ENCODE measurements at regions not wholly inside any gene's neighbourhood (a gene's known extent, or its start where the extent isn't known, plus 50 kb on each side); places are given as distances from the start of the nearest gene placed in this dataset.

- no peak for TF ChIP-seq CTCF (conservative IDR thresholded peaks at IDR 0.05)
- peaks cover 17% of the 10 kb centered on the region for H3K4me1 Mint-ChIP-seq (ENCODE audit: unreplicated experiment)
- no peaks in the 10 kb centered on the region for H3K9me3 Mint-ChIP-seq
These were observed 93.2 kb upstream of the ZNF438 start for GRCh38 chr10:31124852-31125251.

GRCh38 chr10:31125789-31126188, 94.1 kb upstream of the ZNF438 start:
- no peaks in the 10 kb centered on the region for H3K36me3 Mint-ChIP-seq
- DNase-seq (ENCODE audit: extremely low spot score, unreplicated experiment) = no peak
- H3K4me3 Mint-ChIP-seq = no peak overlapping the region
- no peaks in the 10 kb centered on the region for H3K9me3 Mint-ChIP-seq
- peaks cover 6% of the 10 kb centered on the region for H3K27me3 Mint-ChIP-seq
- H3K4me1 Mint-ChIP-seq (ENCODE audit: unreplicated experiment) = peaks cover 21% of the 10 kb centered on the region
- no peak for TF ChIP-seq CTCF (conservative IDR thresholded peaks at IDR 0.05)
- no peak overlapping the region for H3K27ac Mint-ChIP-seq

More at GRCh38 chr10:31124852-31125251, 93.2 kb upstream of the ZNF438 start:
- Mint-ChIP-seq H3K4me3 (no peak overlapping the region), H3K27ac (no peak overlapping the region), H3K27me3 (peaks cover 6% of the 10 kb centered on the region), H3K36me3 (no peaks in the 10 kb centered on the region)
- DNase-seq (ENCODE audit: extremely low spot score, unreplicated experiment) = peak; percentile 27

- Mint-ChIP-seq H3K27ac (no peak overlapping the region), H3K4me3 (no peak overlapping the region), H3K36me3 (no peaks in the 10 kb centered on the region), H3K9me3 (no peaks in the 10 kb centered on the region), H3K4me1 (ENCODE audit: unreplicated experiment) (peaks cover 19% of the 10 kb centered on the region), H3K27me3 (peaks cover 6% of the 10 kb centered on the region)
- DNase-seq (ENCODE audit: extremely low spot score, unreplicated experiment) = no peak
- no peak for TF ChIP-seq CTCF (conservative IDR thresholded peaks at IDR 0.05)
These were observed 94.9 kb upstream of the ZNF438 start for GRCh38 chr10:31126593-31126992.

GRCh38 chr10:31128536-31128935, 96.9 kb upstream of the ZNF438 start:
- H3K4me3 Mint-ChIP-seq = no peak overlapping the region
- no peak for TF ChIP-seq CTCF (conservative IDR thresholded peaks at IDR 0.05)
- peaks cover 6% of the 10 kb centered on the region for H3K27me3 Mint-ChIP-seq
- peak overlapping the region; percentile 46 for H3K27ac Mint-ChIP-seq
- H3K4me1 Mint-ChIP-seq (ENCODE audit: unreplicated experiment) = peaks cover 28% of the 10 kb centered on the region
- H3K9me3 Mint-ChIP-seq = no peaks in the 10 kb centered on the region
- DNase-seq (ENCODE audit: extremely low spot score, unreplicated experiment) = no peak
- H3K36me3 Mint-ChIP-seq = no peaks in the 10 kb centered on the region

GRCh38 chr10:31129271-31129670, 97.6 kb upstream of the ZNF438 start:
- peaks cover 6% of the 10 kb centered on the region for H3K27me3 Mint-ChIP-seq
- TF ChIP-seq CTCF (conservative IDR thresholded peaks at IDR 0.05) = no peak
- no peak for DNase-seq (ENCODE audit: extremely low spot score, unreplicated experiment)
- no peaks in the 10 kb centered on the region for H3K36me3 Mint-ChIP-seq
- no peak overlapping the region for H3K4me3 Mint-ChIP-seq
- H3K4me1 Mint-ChIP-seq (ENCODE audit: unreplicated experiment) = peaks cover 29% of the 10 kb centered on the region
- H3K27ac Mint-ChIP-seq = no peak overlapping the region
- H3K9me3 Mint-ChIP-seq = no peaks in the 10 kb centered on the region

GRCh38 chr10:31129880-31130405, 98.3 kb upstream of the ZNF438 start:
- H3K9me3 Mint-ChIP-seq = no peaks in the 10 kb centered on the region
- peaks cover 3% of the 10 kb centered on the region for H3K27me3 Mint-ChIP-seq
- H3K36me3 Mint-ChIP-seq = no peaks in the 10 kb centered on the region
- no peak overlapping the region for H3K4me3 Mint-ChIP-seq
- TF ChIP-seq CTCF (conservative IDR thresholded peaks at IDR 0.05) = no peak
- H3K27ac Mint-ChIP-seq = no peak overlapping the region
- H3K4me1 Mint-ChIP-seq (ENCODE audit: unreplicated experiment) = peaks cover 32% of the 10 kb centered on the region
- no peak for DNase-seq (ENCODE audit: extremely low spot score, unreplicated experiment)
